H1 (cell line): ENCODE measurements at regions not wholly inside any gene's neighbourhood (a gene's known extent, or its start where the extent isn't known, plus 50 kb on each side); places are given as distances from the start of the nearest gene placed in this dataset.

Experiments used
- ASH2L ChIP-seq: fragments of 200-600, 300-600 bp; sonication (generic); IDR thresholded peaks from one replicate; pipeline ENCODE4 v1.7.1; 2017; ENCODE audit warnings: low read length
- CTBP2 ChIP-seq: IDR thresholded peaks from 2 replicates; pipeline ENCODE4 v1.7.0; 2011; ENCODE audit warnings: borderline replicate concordance, mild to moderate bottlenecking, moderate library complexity, mixed read lengths, low read length; ENCODE audit not compliant: insufficient read depth, insufficient read length
- GTF2F1 ChIP-seq: IDR thresholded peaks from 2 replicates; pipeline ENCODE4 v1.6.1; 2012; ENCODE audit warnings: low read depth, low read length, improper control_type of control experiment, borderline replicate concordance
- MAFK ChIP-seq: IDR thresholded peaks from 2 replicates; pipeline ENCODE4 v1.6.1; 2012; ENCODE audit warnings: low read depth, mild to moderate bottlenecking, improper control_type of control experiment, low read length
- RBBP5 ChIP-seq: IDR thresholded peaks from 2 replicates; pipeline ENCODE4 v1.7.1; 2012; ENCODE audit warnings: low read depth, mild to moderate bottlenecking, inconsistent platforms, low read length, moderate library complexity, borderline replicate concordance

GRCh38 chr10:3861795-3862194, 76.8 kb upstream of the KLF6 start (continued):
- no peak for TF ChIP-seq RBBP5
- no peak for TF ChIP-seq GTF2F1
- TF ChIP-seq MAFK: no peak
- no peak for TF ChIP-seq CTBP2
- no peak for TF ChIP-seq ASH2L
